ENCODE measurements at regions not wholly inside any gene's neighbourhood (a gene's known extent, or its start where the extent isn't known, plus 50 kb on each side); places are given as distances from the start of the nearest gene placed in this dataset.

DNA sequence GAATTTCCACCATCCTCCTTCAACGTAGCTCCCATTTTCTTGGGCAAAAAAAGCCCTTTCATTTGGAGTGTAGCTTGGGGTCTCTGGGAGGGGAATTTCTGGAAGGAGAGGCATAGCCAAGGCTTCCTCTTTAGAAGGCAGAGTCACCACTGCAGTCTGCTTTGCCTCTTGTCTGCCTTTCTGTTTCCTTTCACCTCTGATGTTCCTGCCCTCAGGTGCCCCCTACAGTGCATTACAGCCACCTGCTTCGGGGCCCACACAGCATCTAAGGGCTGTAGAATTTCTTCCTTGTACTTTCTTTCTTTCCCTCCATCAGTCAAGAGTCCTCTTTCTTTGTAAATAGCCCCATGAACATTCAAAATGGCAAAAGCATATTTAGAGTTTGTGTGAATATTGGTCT, 1313.9 kb downstream of the TMEM121 start:
- TF ChIP-seq, protein P1, sequence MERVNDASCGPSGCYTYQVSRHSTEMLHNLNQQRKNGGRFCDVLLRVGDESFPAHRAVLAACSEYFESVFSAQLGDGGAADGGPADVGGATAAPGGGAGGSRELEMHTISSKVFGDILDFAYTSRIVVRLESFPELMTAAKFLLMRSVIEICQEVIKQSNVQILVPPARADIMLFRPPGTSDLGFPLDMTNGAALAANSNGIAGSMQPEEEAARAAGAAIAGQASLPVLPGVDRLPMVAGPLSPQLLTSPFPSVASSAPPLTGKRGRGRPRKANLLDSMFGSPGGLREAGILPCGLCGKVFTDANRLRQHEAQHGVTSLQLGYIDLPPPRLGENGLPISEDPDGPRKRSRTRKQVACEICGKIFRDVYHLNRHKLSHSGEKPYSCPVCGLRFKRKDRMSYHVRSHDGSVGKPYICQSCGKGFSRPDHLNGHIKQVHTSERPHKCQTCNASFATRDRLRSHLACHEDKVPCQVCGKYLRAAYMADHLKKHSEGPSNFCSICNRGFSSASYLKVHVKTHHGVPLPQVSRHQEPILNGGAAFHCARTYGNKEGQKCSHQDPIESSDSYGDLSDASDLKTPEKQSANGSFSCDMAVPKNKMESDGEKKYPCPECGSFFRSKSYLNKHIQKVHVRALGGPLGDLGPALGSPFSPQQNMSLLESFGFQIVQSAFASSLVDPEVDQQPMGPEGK (CRISPR knock-in tag; IDR thresholded peaks at IDR 0.05; ENCODE audit: borderline replicate concordance) = no peak
- TF ChIP-seq ZNF70 (CRISPR knock-in tag; IDR thresholded peaks at IDR 0.05) = no peak
- TF ChIP-seq ESRRG (CRISPR knock-in tag; IDR thresholded peaks at IDR 0.05) = no peak
- TF ChIP-seq TOX (CRISPR knock-in tag; IDR thresholded peaks at IDR 0.05; ENCODE audit: borderline replicate concordance) = no peak
- no peak for TF ChIP-seq ZFP3 (CRISPR knock-in tag; IDR thresholded peaks at IDR 0.05)
- TF ChIP-seq RARB (CRISPR knock-in tag; IDR thresholded peaks at IDR 0.05) = no peak
- TF ChIP-seq, protein P2, sequence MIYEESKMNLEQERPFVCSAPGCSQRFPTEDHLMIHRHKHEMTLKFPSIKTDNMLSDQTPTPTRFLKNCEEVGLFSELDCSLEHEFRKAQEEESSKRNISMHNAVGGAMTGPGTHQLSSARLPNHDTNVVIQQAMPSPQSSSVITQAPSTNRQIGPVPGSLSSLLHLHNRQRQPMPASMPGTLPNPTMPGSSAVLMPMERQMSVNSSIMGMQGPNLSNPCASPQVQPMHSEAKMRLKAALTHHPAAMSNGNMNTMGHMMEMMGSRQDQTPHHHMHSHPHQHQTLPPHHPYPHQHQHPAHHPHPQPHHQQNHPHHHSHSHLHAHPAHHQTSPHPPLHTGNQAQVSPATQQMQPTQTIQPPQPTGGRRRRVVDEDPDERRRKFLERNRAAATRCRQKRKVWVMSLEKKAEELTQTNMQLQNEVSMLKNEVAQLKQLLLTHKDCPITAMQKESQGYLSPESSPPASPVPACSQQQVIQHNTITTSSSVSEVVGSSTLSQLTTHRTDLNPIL (CRISPR knock-in tag; IDR thresholded peaks at IDR 0.05; ENCODE audit: low read depth) = no peak
- no peak for TF ChIP-seq BACH2 (CRISPR knock-in tag; IDR thresholded peaks at IDR 0.05; ENCODE audit: borderline replicate concordance)
- TF ChIP-seq ISL1 (CRISPR knock-in tag; IDR thresholded peaks at IDR 0.05) = no peak
- no peak for TF ChIP-seq GLIS3 (CRISPR knock-in tag; IDR thresholded peaks at IDR 0.05)
- no peak for TF ChIP-seq SNAI2 (CRISPR knock-in tag; IDR thresholded peaks at IDR 0.05)
- no peak for TF ChIP-seq TCF4 (CRISPR knock-in tag; IDR thresholded peaks at IDR 0.05; ENCODE audit: borderline replicate concordance)
- no peak for TF ChIP-seq ZFP30 (CRISPR knock-in tag; IDR thresholded peaks at IDR 0.05)
- TF ChIP-seq OSR1 (CRISPR knock-in tag; IDR thresholded peaks at IDR 0.05) = no peak
